ENCODE measurements at regions not wholly inside any gene's neighbourhood (a gene's known extent, or its start where the extent isn't known, plus 50 kb on each side); places are given as distances from the start of the nearest gene placed in this dataset.

DNA sequence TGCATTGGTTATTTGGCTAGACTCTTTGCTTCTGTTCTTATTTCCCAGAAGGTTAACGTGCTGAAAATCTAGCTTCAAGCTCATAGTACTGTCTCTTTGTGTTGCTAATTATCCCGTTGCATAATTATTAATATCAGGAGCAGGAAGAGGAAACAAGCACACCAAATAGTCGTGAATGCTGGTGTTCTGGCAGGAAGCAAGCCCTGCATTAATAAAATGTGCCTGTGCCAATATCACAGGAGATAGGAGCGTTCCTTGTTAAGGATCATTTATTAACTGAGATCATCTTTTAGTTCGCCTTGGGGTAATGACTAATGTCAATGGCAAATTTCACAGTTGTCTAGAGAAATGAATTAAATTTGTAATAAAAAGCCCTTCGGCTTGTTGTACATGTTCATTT is 893.0 kb upstream of the POU3F3 start:
- TF ChIP-seq, protein P1, sequence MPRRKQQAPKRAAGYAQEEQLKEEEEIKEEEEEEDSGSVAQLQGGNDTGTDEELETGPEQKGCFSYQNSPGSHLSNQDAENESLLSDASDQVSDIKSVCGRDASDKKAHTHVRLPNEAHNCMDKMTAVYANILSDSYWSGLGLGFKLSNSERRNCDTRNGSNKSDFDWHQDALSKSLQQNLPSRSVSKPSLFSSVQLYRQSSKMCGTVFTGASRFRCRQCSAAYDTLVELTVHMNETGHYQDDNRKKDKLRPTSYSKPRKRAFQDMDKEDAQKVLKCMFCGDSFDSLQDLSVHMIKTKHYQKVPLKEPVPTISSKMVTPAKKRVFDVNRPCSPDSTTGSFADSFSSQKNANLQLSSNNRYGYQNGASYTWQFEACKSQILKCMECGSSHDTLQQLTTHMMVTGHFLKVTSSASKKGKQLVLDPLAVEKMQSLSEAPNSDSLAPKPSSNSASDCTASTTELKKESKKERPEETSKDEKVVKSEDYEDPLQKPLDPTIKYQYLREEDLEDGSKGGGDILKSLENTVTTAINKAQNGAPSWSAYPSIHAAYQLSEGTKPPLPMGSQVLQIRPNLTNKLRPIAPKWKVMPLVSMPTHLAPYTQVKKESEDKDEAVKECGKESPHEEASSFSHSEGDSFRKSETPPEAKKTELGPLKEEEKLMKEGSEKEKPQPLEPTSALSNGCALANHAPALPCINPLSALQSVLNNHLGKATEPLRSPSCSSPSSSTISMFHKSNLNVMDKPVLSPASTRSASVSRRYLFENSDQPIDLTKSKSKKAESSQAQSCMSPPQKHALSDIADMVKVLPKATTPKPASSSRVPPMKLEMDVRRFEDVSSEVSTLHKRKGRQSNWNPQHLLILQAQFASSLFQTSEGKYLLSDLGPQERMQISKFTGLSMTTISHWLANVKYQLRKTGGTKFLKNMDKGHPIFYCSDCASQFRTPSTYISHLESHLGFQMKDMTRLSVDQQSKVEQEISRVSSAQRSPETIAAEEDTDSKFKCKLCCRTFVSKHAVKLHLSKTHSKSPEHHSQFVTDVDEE (CRISPR knock-in tag; IDR thresholded peaks at IDR 0.05) = no peak
- TF ChIP-seq OSR1 (CRISPR knock-in tag; IDR thresholded peaks at IDR 0.05) (no peak), ZC3H10 (CRISPR knock-in tag; IDR thresholded peaks at IDR 0.05) (no peak), PPARA (CRISPR knock-in tag; IDR thresholded peaks at IDR 0.05; ENCODE audit: borderline replicate concordance) (no peak), ARNTL (CRISPR knock-in tag; IDR thresholded peaks at IDR 0.05; ENCODE audit: borderline replicate concordance, low read depth) (no peak), CSDC2 (CRISPR knock-in tag; IDR thresholded peaks at IDR 0.05) (no peak), ZFP30 (CRISPR knock-in tag; IDR thresholded peaks at IDR 0.05) (no peak), ZNF70 (CRISPR knock-in tag; IDR thresholded peaks at IDR 0.05) (no peak), TCF4 (CRISPR knock-in tag; IDR thresholded peaks at IDR 0.05; ENCODE audit: borderline replicate concordance) (no peak)
- TF ChIP-seq, protein P2, sequence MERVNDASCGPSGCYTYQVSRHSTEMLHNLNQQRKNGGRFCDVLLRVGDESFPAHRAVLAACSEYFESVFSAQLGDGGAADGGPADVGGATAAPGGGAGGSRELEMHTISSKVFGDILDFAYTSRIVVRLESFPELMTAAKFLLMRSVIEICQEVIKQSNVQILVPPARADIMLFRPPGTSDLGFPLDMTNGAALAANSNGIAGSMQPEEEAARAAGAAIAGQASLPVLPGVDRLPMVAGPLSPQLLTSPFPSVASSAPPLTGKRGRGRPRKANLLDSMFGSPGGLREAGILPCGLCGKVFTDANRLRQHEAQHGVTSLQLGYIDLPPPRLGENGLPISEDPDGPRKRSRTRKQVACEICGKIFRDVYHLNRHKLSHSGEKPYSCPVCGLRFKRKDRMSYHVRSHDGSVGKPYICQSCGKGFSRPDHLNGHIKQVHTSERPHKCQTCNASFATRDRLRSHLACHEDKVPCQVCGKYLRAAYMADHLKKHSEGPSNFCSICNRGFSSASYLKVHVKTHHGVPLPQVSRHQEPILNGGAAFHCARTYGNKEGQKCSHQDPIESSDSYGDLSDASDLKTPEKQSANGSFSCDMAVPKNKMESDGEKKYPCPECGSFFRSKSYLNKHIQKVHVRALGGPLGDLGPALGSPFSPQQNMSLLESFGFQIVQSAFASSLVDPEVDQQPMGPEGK (CRISPR knock-in tag; IDR thresholded peaks at IDR 0.05; ENCODE audit: borderline replicate concordance) = no peak
- no peak for ATAC-seq

DNA sequence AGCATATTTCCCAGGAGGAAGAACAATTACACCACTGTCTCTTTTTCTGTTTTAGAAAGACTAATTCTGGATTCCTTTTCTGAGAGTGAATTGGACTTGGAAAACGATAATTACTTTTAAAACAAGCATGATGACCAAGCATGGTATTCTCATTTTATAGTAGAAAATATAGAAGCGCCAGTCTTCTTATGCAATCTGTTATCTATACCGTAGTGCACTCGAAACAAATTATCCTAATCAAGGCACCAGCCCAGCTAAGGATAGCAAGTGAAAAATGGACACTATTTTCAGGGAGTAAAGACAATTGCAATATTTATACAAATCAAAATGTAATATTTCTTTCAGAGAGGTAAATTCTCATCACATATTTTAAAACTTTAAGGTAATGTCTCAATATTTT is 892.1 kb upstream of the POU3F3 start:
- ATAC-seq = no peak
- TF ChIP-seq, protein P3, sequence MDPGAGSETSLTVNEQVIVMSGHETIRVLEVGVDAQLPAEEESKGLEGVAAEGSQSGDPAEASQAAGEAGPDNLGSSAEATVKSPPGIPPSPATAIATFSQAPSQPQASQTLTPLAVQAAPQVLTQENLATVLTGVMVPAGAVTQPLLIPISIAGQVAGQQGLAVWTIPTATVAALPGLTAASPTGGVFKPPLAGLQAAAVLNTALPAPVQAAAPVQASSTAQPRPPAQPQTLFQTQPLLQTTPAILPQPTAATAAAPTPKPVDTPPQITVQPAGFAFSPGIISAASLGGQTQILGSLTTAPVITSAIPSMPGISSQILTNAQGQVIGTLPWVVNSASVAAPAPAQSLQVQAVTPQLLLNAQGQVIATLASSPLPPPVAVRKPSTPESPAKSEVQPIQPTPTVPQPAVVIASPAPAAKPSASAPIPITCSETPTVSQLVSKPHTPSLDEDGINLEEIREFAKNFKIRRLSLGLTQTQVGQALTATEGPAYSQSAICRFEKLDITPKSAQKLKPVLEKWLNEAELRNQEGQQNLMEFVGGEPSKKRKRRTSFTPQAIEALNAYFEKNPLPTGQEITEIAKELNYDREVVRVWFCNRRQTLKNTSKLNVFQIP (CRISPR knock-in tag; IDR thresholded peaks at IDR 0.05; ENCODE audit: borderline replicate concordance, low read depth) = no peak
- no peak for TF ChIP-seq SNAI2 (CRISPR knock-in tag; IDR thresholded peaks at IDR 0.05)
- no peak for TF ChIP-seq ISL1 (CRISPR knock-in tag; IDR thresholded peaks at IDR 0.05)
- TF ChIP-seq GLIS3 (CRISPR knock-in tag; IDR thresholded peaks at IDR 0.05) = no peak
- no peak for TF ChIP-seq ZNF565 (CRISPR knock-in tag; conservative IDR thresholded peaks at IDR 0.05; ENCODE audit: low read depth)
- no peak for TF ChIP-seq ZNF70 (CRISPR knock-in tag; IDR thresholded peaks at IDR 0.05)

DNA sequence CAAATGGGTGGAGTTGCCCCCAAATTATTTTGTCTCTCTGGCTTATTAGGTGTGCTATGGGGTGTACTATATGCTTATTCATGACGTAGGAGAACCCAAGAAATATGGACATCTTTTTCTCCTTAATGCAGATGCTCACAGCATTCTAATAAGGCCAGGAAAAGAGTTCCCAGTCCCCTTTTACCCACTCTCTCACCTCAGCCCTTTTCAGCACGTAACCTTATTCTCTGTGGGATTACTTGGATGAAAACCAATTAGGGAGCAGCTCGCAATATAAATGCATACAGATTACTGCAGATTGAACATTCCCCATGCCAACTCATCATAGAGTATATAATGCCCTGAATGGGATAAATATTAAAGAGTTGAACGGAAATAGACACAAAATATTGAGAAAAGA is 891.2 kb upstream of the POU3F3 start:
- no peak for ATAC-seq
- TF ChIP-seq, protein P3 (CRISPR knock-in tag; IDR thresholded peaks at IDR 0.05; ENCODE audit: borderline replicate concordance, low read depth) = no peak
- TF ChIP-seq TOX (CRISPR knock-in tag; IDR thresholded peaks at IDR 0.05; ENCODE audit: borderline replicate concordance) (no peak), RARB (CRISPR knock-in tag; IDR thresholded peaks at IDR 0.05) (no peak), OSR1 (CRISPR knock-in tag; IDR thresholded peaks at IDR 0.05) (no peak), ZNF565 (CRISPR knock-in tag; conservative IDR thresholded peaks at IDR 0.05; ENCODE audit: low read depth) (no peak), BACH2 (CRISPR knock-in tag; IDR thresholded peaks at IDR 0.05; ENCODE audit: borderline replicate concordance) (no peak), ISL1 (CRISPR knock-in tag; IDR thresholded peaks at IDR 0.05) (no peak), ESRRG (CRISPR knock-in tag; IDR thresholded peaks at IDR 0.05) (no peak), ZC3H10 (CRISPR knock-in tag; IDR thresholded peaks at IDR 0.05) (no peak), ZNF8 (CRISPR knock-in tag; IDR thresholded peaks at IDR 0.05) (no peak), TCF4 (CRISPR knock-in tag; IDR thresholded peaks at IDR 0.05; ENCODE audit: borderline replicate concordance) (no peak), CSDC2 (CRISPR knock-in tag; IDR thresholded peaks at IDR 0.05) (no peak), ZNF70 (CRISPR knock-in tag; IDR thresholded peaks at IDR 0.05) (no peak), ARNTL (CRISPR knock-in tag; IDR thresholded peaks at IDR 0.05; ENCODE audit: borderline replicate concordance, low read depth) (no peak), SNAI2 (CRISPR knock-in tag; IDR thresholded peaks at IDR 0.05) (no peak), PPARA (CRISPR knock-in tag; IDR thresholded peaks at IDR 0.05; ENCODE audit: borderline replicate concordance) (no peak), ZFP3 (CRISPR knock-in tag; IDR thresholded peaks at IDR 0.05) (no peak)
- TF ChIP-seq, protein P4, sequence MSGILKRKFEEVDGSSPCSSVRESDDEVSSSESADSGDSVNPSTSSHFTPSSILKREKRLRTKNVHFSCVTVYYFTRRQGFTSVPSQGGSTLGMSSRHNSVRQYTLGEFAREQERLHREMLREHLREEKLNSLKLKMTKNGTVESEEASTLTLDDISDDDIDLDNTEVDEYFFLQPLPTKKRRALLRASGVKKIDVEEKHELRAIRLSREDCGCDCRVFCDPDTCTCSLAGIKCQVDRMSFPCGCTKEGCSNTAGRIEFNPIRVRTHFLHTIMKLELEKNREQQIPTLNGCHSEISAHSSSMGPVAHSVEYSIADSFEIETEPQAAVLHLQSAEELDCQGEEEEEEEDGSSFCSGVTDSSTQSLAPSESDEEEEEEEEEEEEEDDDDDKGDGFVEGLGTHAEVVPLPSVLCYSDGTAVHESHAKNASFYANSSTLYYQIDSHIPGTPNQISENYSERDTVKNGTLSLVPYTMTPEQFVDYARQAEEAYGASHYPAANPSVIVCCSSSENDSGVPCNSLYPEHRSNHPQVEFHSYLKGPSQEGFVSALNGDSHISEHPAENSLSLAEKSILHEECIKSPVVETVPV (CRISPR knock-in tag; IDR thresholded peaks at IDR 0.05) = no peak
- TF ChIP-seq, protein P1 (CRISPR knock-in tag; IDR thresholded peaks at IDR 0.05) = no peak

Measured in SK-N-SH treated with all-trans-retinoic acid at 6 μM for 48 hours (cell line).